H9 (cell line): ENCODE measurements at regions not wholly inside any gene's neighbourhood (a gene's known extent, or its start where the extent isn't known, plus 50 kb on each side); places are given as distances from the start of the nearest gene placed in this dataset.

Source experiments
- DNase-seq: peaks from one replicate; pipeline ENCODE4 v3.0.0-alpha.2; 2017
- H2AFZ ChIP-seq: one replicate; pipeline ENCODE4 v1.6.1; 2013; ENCODE audit warnings: mild to moderate bottlenecking, low read length, control low read depth, moderate library complexity
- H2AK5ac ChIP-seq: 2 replicates; pipeline ENCODE4 v1.6.1; 2013; ENCODE audit warnings: low read length, control low read depth, mixed read lengths; ENCODE audit not compliant: insufficient read length
- H2BK120ac ChIP-seq: one replicate; pipeline ENCODE4 v1.6.1; 2013; ENCODE audit warnings: low read depth, mild to moderate bottlenecking, low read length, control low read depth, inconsistent platforms; ENCODE audit not compliant: poor library complexity, severe bottlenecking
- H2BK12ac ChIP-seq: 2 replicates; pipeline ENCODE4 v1.6.1; 2013; ENCODE audit warnings: low read length, control low read depth, mixed read lengths, low read depth; ENCODE audit not compliant: insufficient read length
- H2BK15ac ChIP-seq: 2 replicates; pipeline ENCODE4 v1.6.1; 2013; ENCODE audit warnings: low read depth, low read length, control low read depth
- H2BK20ac ChIP-seq: one replicate; pipeline ENCODE4 v1.6.1; 2013; ENCODE audit warnings: low read depth, mild to moderate bottlenecking, low read length, control low read depth, inconsistent platforms; ENCODE audit not compliant: poor library complexity, severe bottlenecking
- H2BK5ac ChIP-seq: 2 replicates; pipeline ENCODE4 v1.6.1; 2013; ENCODE audit warnings: low read length, control low read depth, mixed read lengths; ENCODE audit not compliant: insufficient read length
- H3K14ac ChIP-seq: 2 replicates; pipeline ENCODE4 v1.6.1; 2013; ENCODE audit warnings: low read length, control low read depth; ENCODE audit not compliant: insufficient read depth
- H3K18ac ChIP-seq: 2 replicates; pipeline ENCODE4 v1.6.1; 2013; ENCODE audit warnings: low read depth, mild to moderate bottlenecking, mixed read lengths, low read length, control low read depth; ENCODE audit not compliant: insufficient read length
- H3K23ac ChIP-seq: 2 replicates; pipeline ENCODE4 v1.6.1; 2013; ENCODE audit warnings: low read length, control low read depth, mixed read lengths, low read depth; ENCODE audit not compliant: insufficient read length
- H3K23me2 ChIP-seq: 2 replicates; pipeline ENCODE4 v1.6.1; 2013; ENCODE audit warnings: low read depth, mild to moderate bottlenecking, mixed read lengths, low read length, control low read depth; ENCODE audit not compliant: insufficient read length, poor library complexity, severe bottlenecking
- H3K27ac ChIP-seq: 2 replicates; pipeline ENCODE4 v1.5.1; 2013; ENCODE audit warnings: low read length, control low read depth, mixed read lengths, low read depth; ENCODE audit not compliant: insufficient read length
- H3K27me3 ChIP-seq: 2 replicates; pipeline ENCODE4 v1.6.1; 2013; ENCODE audit warnings: low read length, control low read depth, inconsistent platforms; ENCODE audit not compliant: insufficient read depth
- H3K4ac ChIP-seq: 2 replicates; pipeline ENCODE4 v1.6.1; 2013; ENCODE audit warnings: low read depth, mild to moderate bottlenecking, control low read depth, inconsistent platforms, low read length, moderate library complexity
- H3K4me1 ChIP-seq: 2 replicates; pipeline ENCODE4 v1.6.1; 2013; ENCODE audit warnings: low read length, control low read depth, inconsistent platforms; ENCODE audit not compliant: insufficient read depth
- H3K4me2 ChIP-seq: 2 replicates; pipeline ENCODE4 v1.6.1; 2013; ENCODE audit warnings: low read length, control low read depth, mixed read lengths; ENCODE audit not compliant: insufficient read length, insufficient read depth
- H3K56ac ChIP-seq: 2 replicates; pipeline ENCODE4 v1.6.1; 2013; ENCODE audit warnings: low read depth, mild to moderate bottlenecking, mixed read lengths, low read length, control low read depth; ENCODE audit not compliant: insufficient read length
- H3K79me1 ChIP-seq: 2 replicates; pipeline ENCODE4 v1.6.1; 2013; ENCODE audit warnings: low read depth, mild to moderate bottlenecking, moderate library complexity, low read length, control low read depth, inconsistent platforms; ENCODE audit not compliant: insufficient read depth, poor library complexity, severe bottlenecking
- H3K79me2 ChIP-seq: 2 replicates; pipeline ENCODE4 v1.6.1; 2013; ENCODE audit warnings: low read length, control low read depth, inconsistent platforms; ENCODE audit not compliant: insufficient read depth
- H3K9ac ChIP-seq: 2 replicates; pipeline ENCODE4 v1.6.1; 2013; ENCODE audit warnings: low read length, control low read depth, mixed read lengths; ENCODE audit not compliant: insufficient read length; ENCODE audit errors: extremely low read depth
- H3K9me3 ChIP-seq: one replicate; pipeline ENCODE4 v1.6.1; 2013; ENCODE audit warnings: low read depth, low read length, inconsistent platforms; ENCODE audit not compliant: control insufficient read depth
- H3T11ph ChIP-seq: one replicate; pipeline ENCODE4 v1.6.1; 2013; ENCODE audit warnings: mild to moderate bottlenecking, low read length, control low read depth, inconsistent platforms
- H4K20me1 ChIP-seq: one replicate; pipeline ENCODE4 v1.6.1; 2013; ENCODE audit not compliant: control insufficient read depth, insufficient read length, insufficient read depth
- H4K5ac ChIP-seq: 2 replicates; pipeline ENCODE4 v1.6.1; 2013; ENCODE audit warnings: low read depth, mild to moderate bottlenecking, mixed read lengths, low read length, control low read depth; ENCODE audit not compliant: insufficient read length
- H4K8ac ChIP-seq: replicated peaks from 2 replicates; pipeline ENCODE4 v1.6.1; 2013; ENCODE audit warnings: low read length, control low read depth, mixed read lengths, low read depth; ENCODE audit not compliant: insufficient read length
- H4K91ac ChIP-seq: 2 replicates; pipeline ENCODE4 v1.6.1; 2013; ENCODE audit warnings: low read depth, mild to moderate bottlenecking, moderate library complexity, mixed read lengths, low read length, control low read depth; ENCODE audit not compliant: insufficient read length
- H3K27ac Mint-ChIP-seq, 3 experiments: 2 replicates in 2 of 3; 3 replicates in 1 of 3; pipeline ENCODE4 v1.8.0; 2020 to 2021; ENCODE audit warnings: mixed read lengths in 3 of 3, mild to moderate bottlenecking in 1 of 3, moderate library complexity in 1 of 3
- H3K27me3 Mint-ChIP-seq: 2 replicates; pipeline ENCODE4 v1.8.0; 2021; ENCODE audit warnings: low read depth, mild to moderate bottlenecking, moderate library complexity, mixed read lengths
- H3K36me3 Mint-ChIP-seq, 3 experiments: 2 replicates in 2 of 3; 3 replicates in 1 of 3; pipeline ENCODE4 v1.8.0; 2020 to 2021; ENCODE audit warnings: low read depth in 3 of 3, mixed read lengths in 3 of 3; ENCODE audit not compliant: insufficient read depth in 1 of 3
- H3K4me1 Mint-ChIP-seq, 2 experiments: 2 replicates each; pipeline ENCODE4 v1.8.0; 2020; ENCODE audit warnings: mixed read lengths in 2 of 2
- H3K4me3 Mint-ChIP-seq, 2 experiments: 2 replicates in 1 of 2; 3 replicates in 1 of 2; pipeline ENCODE4 v1.8.0; 2020 to 2021; ENCODE audit warnings: mild to moderate bottlenecking in 2 of 2, mixed read lengths in 2 of 2, moderate library complexity in 1 of 2
- H3K9me3 Mint-ChIP-seq, 2 experiments: 2 replicates in 1 of 2; 3 replicates in 1 of 2; pipeline ENCODE4 v1.8.0; 2020; ENCODE audit warnings: mild to moderate bottlenecking in 2 of 2, mixed read lengths in 2 of 2, moderate library complexity in 1 of 2
- CTCF ChIP-seq: fragments of 200-600 bp; sonication (generic); conservative IDR thresholded peaks from 3 replicates; pipeline ENCODE4 v1.8.0; 2021; ENCODE audit warnings: antibody characterized with exemption, mild to moderate bottlenecking
- WGBS: extraction: QIAGEN DNeasy Blood & Tissue Kit; methylation state at CpG from one replicate; pipeline ENCODE4 v1.1.7; 2013; ENCODE audit warnings: missing lambda C conversion rate, low lambda C conversion rate, mixed read lengths; ENCODE audit not compliant: insufficient read length; ENCODE audit errors: extremely low coverage; 5-methylcytosine and 5-hydroxymethylcytosine counted together

- peaks cover 4% of the 10 kb centered on the region for H3K27me3 Mint-ChIP-seq
- H3K4me1 Mint-ChIP-seq = peaks cover 0 to 2% of the 10 kb centered on the region in 2 experiments; a peak in 1 of 4 replicates
- no peak overlapping the region for H3T11ph ChIP-seq
Measured at GRCh38 chr16:55113210-55113609, 182.5 kb downstream of the IRX5 start.

More at GRCh38 chr16:55113210-55113609, 182.5 kb downstream of the IRX5 start:
- no peak overlapping the region for H2BK12ac ChIP-seq
- no peak overlapping the region for H3K27ac ChIP-seq
- no peak overlapping the region for H4K5ac ChIP-seq
- H3K14ac ChIP-seq = no peak overlapping the region
- Mint-ChIP-seq H3K9me3 (no peaks in the 10 kb centered on the region), H3K27ac (no peak overlapping the region), H3K4me3 (no peak overlapping the region), H3K36me3 (no peaks in the 10 kb centered on the region)
- H3K79me2 ChIP-seq = no peaks in the 10 kb centered on the region
- no peaks in the 10 kb centered on the region for H4K20me1 ChIP-seq
- H3K56ac ChIP-seq = no peak overlapping the region
- no peak overlapping the region for H2BK20ac ChIP-seq
- H2AFZ ChIP-seq = no peak overlapping the region
- no peaks in the 10 kb centered on the region for H3K27me3 ChIP-seq
- no peaks in the 10 kb centered on the region for H3K9me3 ChIP-seq
- no peak overlapping the region for H3K23ac ChIP-seq
- H2BK15ac ChIP-seq = no peak overlapping the region
- no peaks in the 10 kb centered on the region for H3K23me2 ChIP-seq
- DNase-seq = no peak
- H3K79me1 ChIP-seq = no peaks in the 10 kb centered on the region
- H3K4me2 ChIP-seq = no peak overlapping the region
- no peak overlapping the region for H3K9ac ChIP-seq
- no peak overlapping the region for H3K4ac ChIP-seq
- no peak overlapping the region for H2BK120ac ChIP-seq
- H3K4me1 ChIP-seq = no peaks in the 10 kb centered on the region
- no peak overlapping the region for H4K91ac ChIP-seq
- no peak overlapping the region for H4K8ac ChIP-seq
- no peak overlapping the region for H3K18ac ChIP-seq
- WGBS = no CpG with 5 or more reads among the region's 2 CpGs
- H2BK5ac ChIP-seq = no peak overlapping the region
- no peak overlapping the region for H2AK5ac ChIP-seq
- TF ChIP-seq CTCF = no peak
